CD4-positive, alpha-beta T cell treated with Interleukin-10 for 1 hour (primary cell): ENCODE measurements at regions not wholly inside any gene's neighbourhood (a gene's known extent, or its start where the extent isn't known, plus 50 kb on each side); places are given as distances from the start of the nearest gene placed in this dataset.
"Not testable (repeated sequence)": the region's sequence is repeated elsewhere in the genome, so short reads cannot be mapped to it uniquely, and the experiment has no call there.

Experiments
- DNase-seq: peaks from one replicate; pipeline ENCODE4 v3.0.0-alpha.2; 2020

GRCh38 chr2:747762-748351, 70.7 kb upstream of the TMEM18 start:
- no peak for DNase-seq

- no peak for DNase-seq
Measured at GRCh38 chr2:746697-747096, 69.5 kb upstream of the TMEM18 start.

- DNase-seq = no peak
Measured at GRCh38 chr2:744088-744487, 66.9 kb upstream of the TMEM18 start.

- no peak for DNase-seq
Measured at GRCh38 chr2:742221-742620, 65.0 kb upstream of the TMEM18 start.

GRCh38 chr2:741195-741496, 63.9 kb upstream of the TMEM18 start:
- no peak for DNase-seq

GRCh38 chr2:740322-741194, 63.4 kb upstream of the TMEM18 start:
- DNase-seq = not testable (repeated sequence)

GRCh38 chr2:739864-740321, 62.7 kb upstream of the TMEM18 start:
- not testable (repeated sequence) for DNase-seq

GRCh38 chr2:736939-737338, 59.7 kb upstream of the TMEM18 start:
- DNase-seq = no peak

GRCh38 chr2:735670-736218, 58.5 kb upstream of the TMEM18 start:
- no peak for DNase-seq

- no peak for DNase-seq
Measured at GRCh38 chr2:734496-734895, 57.3 kb upstream of the TMEM18 start.

- no peak for DNase-seq
Measured at GRCh38 chr2:733495-733894, 56.3 kb upstream of the TMEM18 start.

GRCh38 chr2:733001-733400, 55.8 kb upstream of the TMEM18 start:
- DNase-seq = no peak

- DNase-seq = no peak
Measured at GRCh38 chr2:731711-732110, 54.5 kb upstream of the TMEM18 start.

GRCh38 chr2:729376-729861, 52.2 kb upstream of the TMEM18 start:
- no peak for DNase-seq

GRCh38 chr2:728165-728564, 51.0 kb upstream of the TMEM18 start:
- no peak for DNase-seq

GRCh38 chr2:727071-727470, 49.9 kb upstream of the TMEM18 start:
- DNase-seq = no peak
